HepG2 (cell line): ENCODE measurements at regions not wholly inside any gene's neighbourhood (a gene's known extent, or its start where the extent isn't known, plus 50 kb on each side); places are given as distances from the start of the nearest gene placed in this dataset.

ENCODE experiments used
- ATAC-seq: fragments of 200-7000 bp; cut with Tn5 transposase; 3 replicates; pipeline ENCODE4 v1.9.1; 2020; ENCODE audit warnings: mild to moderate bottlenecking, moderate library complexity
- BruUV-seq: library from RNA; stranded (reverse); fragments of 400-500 nt; replicated peaks from 2 replicates; lab custom pipeline; 2021; lab: Mats Ljungman, UMichigan
- CTCF ChIA-PET: fragments of 300-600 bp; formaldehyde crosslinking; extraction: SDS; loops from one replicate; lab custom pipeline; 2021; ENCODE audit warnings: low total read pairs, inconsistent platforms, low intra/inter-chr PET ratio; lab: Yijun Ruan, JAX
- POLR2A ChIA-PET: fragments of 350-600 bp; sonication (Branson Sonifier 250); formaldehyde crosslinking; loops from one replicate; lab custom pipeline; 2020; ENCODE audit warnings: antibody characterized with exemption, inconsistent platforms; lab: Yijun Ruan, JAX
- DNase-seq: peaks from one replicate; pipeline ENCODE4 v3.0.0-alpha.2; 2015; ENCODE audit warnings: low spot score
- FAIRE-seq: peaks from 3 replicates; lab custom pipeline; 2011; peaks lifted over from hg19 to GRCh38; lab: Jason Lieb, UNC
- H2AFZ ChIP-seq: one replicate; pipeline ENCODE4 v1.6.1; 2011; ENCODE audit warnings: low read length, inconsistent platforms
- H3K27ac ChIP-seq: fragments of 300-600 bp; 3 replicates; pipeline ENCODE4 v1.8.0; 2011; ENCODE audit warnings: mixed run types, mild to moderate bottlenecking, mixed read lengths, low read length, inconsistent platforms; ENCODE audit not compliant: insufficient read depth; ENCODE audit errors: extremely low read length
- H3K27me3 ChIP-seq, 2 experiments: fragments of 200-600 bp in 1 of 2; 2 replicates in 1 of 2; 3 replicates in 1 of 2; pipeline versions ENCODE4 v1.6.0 to v1.8.0; 2011; ENCODE audit warnings: low read length in 2 of 2, mild to moderate bottlenecking in 2 of 2, moderate library complexity in 2 of 2, inconsistent platforms in 1 of 2; ENCODE audit not compliant: insufficient read depth in 2 of 2, control insufficient read depth in 1 of 2
- H3K36me3 ChIP-seq, 2 experiments: fragments of 200-600 bp in 1 of 2; replicated peaks in 1 of 2; 2 replicates in 1 of 2; 3 replicates in 1 of 2; pipeline versions ENCODE4 v1.5.1 to v1.8.0; 2011; ENCODE audit warnings: low read length in 2 of 2, inconsistent platforms in 1 of 2; ENCODE audit not compliant: insufficient read depth in 2 of 2, control insufficient read depth in 1 of 2
- H3K4me1 ChIP-seq: 2 replicates; pipeline ENCODE4 v1.5.1; 2012; ENCODE audit warnings: low read length, inconsistent platforms; ENCODE audit not compliant: insufficient read depth
- H3K4me2 ChIP-seq: 2 replicates; pipeline ENCODE4 v1.6.0; 2011; ENCODE audit warnings: low read depth, low read length, inconsistent platforms
- H3K4me3 ChIP-seq, 3 experiments: fragments of 200-600 bp in 1 of 3; sonication (generic), shearing (Covaris generic) in 1 of 3; replicated peaks in 1 of 3; 2 replicates each; pipeline ENCODE4 v1.5.1; 2011 to 2016; ENCODE audit warnings: low read length in 3 of 3, inconsistent platforms in 2 of 3, low read depth in 2 of 3, mild to moderate bottlenecking in 2 of 3, control low read depth in 1 of 3, mixed read lengths in 1 of 3; ENCODE audit not compliant: insufficient read depth in 1 of 3
- H3K79me2 ChIP-seq: one replicate; pipeline ENCODE4 v1.6.1; 2011; ENCODE audit warnings: low read length, inconsistent platforms; ENCODE audit not compliant: insufficient read depth
- H3K9ac ChIP-seq: 2 replicates; pipeline ENCODE4 v1.6.0; 2011; ENCODE audit warnings: mild to moderate bottlenecking, low read depth, low read length, inconsistent platforms; ENCODE audit not compliant: insufficient read depth
- H3K9me3 ChIP-seq: 2 replicates; pipeline ENCODE4 v1.5.1; 2012; ENCODE audit warnings: mild to moderate bottlenecking, low read length
- H4K20me1 ChIP-seq: 2 replicates; pipeline ENCODE4 v1.6.0; 2011; ENCODE audit warnings: inconsistent platforms, mild to moderate bottlenecking, low read length, moderate library complexity; ENCODE audit not compliant: insufficient read depth
- ETS1 ChIP-seq: sonication (generic); formaldehyde crosslinking; IDR thresholded peaks from 2 replicates; pipeline ENCODE4 v1.4.0; 2020; ENCODE audit warnings: missing genetic modification reagents
- GRHL1 ChIP-seq: sonication (generic); formaldehyde crosslinking; conservative IDR thresholded peaks from 2 replicates; pipeline ENCODE4 v1.8.0; 2022; ENCODE audit warnings: missing genetic modification reagents
- HNRNPLL ChIP-seq: fragments of 200-400 bp; formaldehyde crosslinking; IDR thresholded peaks from 2 replicates; pipeline ENCODE4 v1.6.1; 2017; ENCODE audit warnings: mild to moderate bottlenecking, low read depth, low read length; ENCODE audit not compliant: poor library complexity, severe bottlenecking
- KDM5B ChIP-seq: sonication (generic); formaldehyde crosslinking; IDR thresholded peaks from 2 replicates; pipeline ENCODE4 v1.4.0; 2020; ENCODE audit warnings: missing genetic modification reagents, mild to moderate bottlenecking, borderline replicate concordance
- MXI1 ChIP-seq: IDR thresholded peaks from 3 replicates; pipeline ENCODE4 v1.6.1; 2012; ENCODE audit warnings: low read depth, low read length, inconsistent platforms, borderline replicate concordance
- PAWR ChIP-seq: sonication (generic); formaldehyde crosslinking; IDR thresholded peaks from 2 replicates; pipeline ENCODE4 v1.4.0; 2020; ENCODE audit warnings: missing genetic modification reagents, mild to moderate bottlenecking, borderline replicate concordance
- RFX1 ChIP-seq: fragments of 450-650 bp; IDR thresholded peaks from 2 replicates; pipeline ENCODE4 v1.6.1; 2017
- RFX3 ChIP-seq: IDR thresholded peaks from 2 replicates; pipeline ENCODE4 v1.6.1; 2016; ENCODE audit warnings: missing biosample characterization, missing genetic modification reagents
- TCF7 ChIP-seq: sonication (generic); IDR thresholded peaks from 2 replicates; pipeline ENCODE4 v1.6.1; 2016; ENCODE audit warnings: antibody characterized with exemption, low read depth
- ZHX2 ChIP-seq, 2 experiments: sonication (generic) in 1 of 2; formaldehyde crosslinking in 1 of 2; IDR thresholded peaks; 2 replicates each; pipeline versions ENCODE4 v1.6.1 to v1.9.0; 2014 to 2022; ENCODE audit warnings: antibody characterized with exemption in 1 of 2, borderline replicate concordance in 1 of 2, inconsistent platforms in 1 of 2, low read depth in 1 of 2, missing genetic modification reagents in 1 of 2
- ZMYM4 ChIP-seq: sonication (generic); formaldehyde crosslinking; IDR thresholded peaks from 2 replicates; pipeline ENCODE4 v1.8.1; 2023; ENCODE audit warnings: mild to moderate bottlenecking, missing genetic modification reagents
- ZNF598 ChIP-seq: sonication (generic); formaldehyde crosslinking; IDR thresholded peaks from 2 replicates; pipeline ENCODE4 v1.5.1; 2020; ENCODE audit warnings: mild to moderate bottlenecking, missing genetic modification reagents, borderline replicate concordance
- ZNF605 ChIP-seq: sonication (generic); formaldehyde crosslinking; IDR thresholded peaks from 2 replicates; pipeline ENCODE4 v1.8.0; 2022; ENCODE audit warnings: mild to moderate bottlenecking, missing genetic modification reagents
- ZNF7 ChIP-seq: IDR thresholded peaks from 2 replicates; pipeline ENCODE4 v1.6.1; 2016; ENCODE audit warnings: missing biosample characterization, missing genetic modification reagents
- ZSCAN30 ChIP-seq: sonication (generic); formaldehyde crosslinking; IDR thresholded peaks from 2 replicates; pipeline ENCODE4 v1.5.0; 2020; ENCODE audit warnings: mild to moderate bottlenecking, missing genetic modification reagents
- WGBS: methylation state at CpG from one replicate; pipeline ENCODE4 v1.1.6; 2017; ENCODE audit warnings: low lambda C conversion rate; 5-methylcytosine and 5-hydroxymethylcytosine counted together
- in situ Hi-C: cut with HindIII; loops from 2 replicates; pipeline ENCODE4 v1.10.0; 2017; ENCODE audit warnings: low pct_unique_long_range_greater_than_20kb; ENCODE audit not compliant: extremely low pct_ligation_motif_present
- intact Hi-C: fragments of 100-400 bp; cut with micrococcal nuclease; formaldehyde crosslinking; loops from one replicate; pipeline ENCODE4 v1.10.0; 2022; ENCODE audit not compliant: unreplicated experiment

DNA sequence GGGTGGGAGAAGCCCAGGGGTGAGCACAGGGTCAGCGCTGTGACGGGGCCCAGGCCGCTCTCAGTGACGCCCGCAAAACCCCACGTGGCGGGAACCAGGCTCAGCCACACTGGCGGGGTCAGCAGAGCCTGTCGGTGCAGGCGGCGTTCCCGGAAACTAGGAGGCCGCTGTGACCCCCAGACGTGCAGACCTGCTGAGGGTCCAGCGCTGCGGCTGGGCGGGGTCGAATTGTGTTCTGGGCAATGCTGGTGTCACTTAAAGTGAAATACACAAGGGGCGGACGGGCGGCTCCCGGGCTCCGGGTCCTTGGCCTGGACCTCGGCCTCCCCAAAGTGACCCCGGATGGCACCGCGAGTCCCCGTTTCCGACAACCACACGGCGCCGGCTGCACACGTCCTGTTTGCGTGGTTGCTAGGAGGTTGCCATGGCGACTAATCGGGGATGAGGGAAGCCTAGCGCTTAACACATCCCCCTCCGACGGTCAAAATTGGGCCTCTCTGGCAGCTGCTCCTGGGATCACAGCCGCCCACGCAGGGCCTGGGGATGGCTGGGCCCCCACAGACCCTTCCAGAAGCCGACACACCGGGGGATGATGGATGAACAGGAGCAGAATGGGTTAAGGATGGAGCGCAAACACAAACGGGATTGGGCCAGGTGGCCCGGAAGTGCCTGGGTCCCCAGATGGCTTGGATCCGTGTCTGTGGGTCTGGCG lies 81.7 kb upstream of the PRR5 start:
- Histone ChIP-seq H3K9me3 (no peaks in the 10 kb centered on the region), H3K4me3 (peak overlapping the region in 1 of 3 experiments; percentile 15; a peak in 2 of 6 replicates), H2AFZ (no peak overlapping the region), H3K36me3 (no peaks in the 10 kb centered on the region), H3K4me2 (peak overlapping the region; percentile 22; the same call in 1 of the 2 replicates), H3K79me2 (no peaks in the 10 kb centered on the region), H3K4me1 (no peaks in the 10 kb centered on the region), H3K9ac (no peak overlapping the region), H4K20me1 (no peaks in the 10 kb centered on the region), H3K27me3 (peaks cover 5 to 14% of the 10 kb centered on the region in 2 experiments; a peak in 4 of 5 replicates), H3K27ac (no peak overlapping the region)
- FAIRE-seq: no peak
- in situ Hi-C loops (loop anchor here (10.0 kb wide), 1 partner anchor 265 kb away; no protein-coding TSS in a partner anchor), intact Hi-C loops (no loop called here)
- 0% methylated on average over 4 of the region's 48 CpGs for WGBS
- ATAC-seq: peak; percentile 38
- POLR2A ChIA-PET: no interaction called here
- peak; percentile 49 for DNase-seq
- CTCF ChIA-PET: no interaction called here
- no TSS peak for BruUV-seq
- TF ChIP-seq TCF7: no peak
- TF ChIP-seq MXI1: 0 out of 3 replicates have a peak, but pooled peaks have one; percentile 54
- TF ChIP-seq ETS1: no peak
- TF ChIP-seq PAWR: no peak
- no peak for TF ChIP-seq KDM5B
- no peak for TF ChIP-seq ZSCAN30
- no peak for TF ChIP-seq ZHX2 (IDR thresholded peaks at IDR 0.05; ENCODE audit: low read depth)
- TF ChIP-seq ZHX2 (CRISPR knock-in tag; IDR thresholded peaks at IDR 0.05; ENCODE audit: borderline replicate concordance): no peak
- no peak for TF ChIP-seq ZNF605 (CRISPR knock-in tag)
- no peak for TF ChIP-seq ZMYM4 (CRISPR knock-in tag)
- peak; percentile 48 for TF ChIP-seq HNRNPLL
- TF ChIP-seq GRHL1 (CRISPR knock-in tag): no peak
- TF ChIP-seq ZNF7: no peak
- no peak for TF ChIP-seq ZNF598 (CRISPR knock-in tag)
- TF ChIP-seq RFX1: peak; percentile 86
- peak; percentile 73 for TF ChIP-seq RFX3 (CRISPR knock-in tag)
